ENCODE measurements at regions not wholly inside any gene's neighbourhood (a gene's known extent, or its start where the extent isn't known, plus 50 kb on each side); places are given as distances from the start of the nearest gene placed in this dataset.

GRCh38 chr4:189779281-189779980, 161.2 kb upstream of the FRG1 start:
- H3K9me3 Mint-ChIP-seq (ENCODE audit: low read depth, unreplicated experiment): peaks cover 7% of the 10 kb centered on the region
- intact Hi-C loops (cut with micrococcal nuclease; ENCODE audit: unreplicated experiment): no loop called here
- H3K4me3 Mint-ChIP-seq (ENCODE audit: low read depth, unreplicated experiment): no peak overlapping the region
- no peaks in the 10 kb centered on the region for H3K4me1 Mint-ChIP-seq (ENCODE audit: low read depth, unreplicated experiment)
- H3K27me3 Mint-ChIP-seq (ENCODE audit: unreplicated experiment): no peaks in the 10 kb centered on the region
- no TSS peak for BruUV-seq (replicated peaks)
- no peak for DNase-seq
- CTCF ChIA-PET: no interaction called here
- TF ChIP-seq CTCF (IDR thresholded peaks at IDR 0.05; ENCODE audit: unreplicated experiment): no peak
- H3K36me3 Mint-ChIP-seq (ENCODE audit: insufficient read depth, unreplicated experiment): no peaks in the 10 kb centered on the region
- no peak overlapping the region for H3K27ac Mint-ChIP-seq (ENCODE audit: unreplicated experiment)

GRCh38 chr4:189780391-189780790, 160.3 kb upstream of the FRG1 start:
- intact Hi-C loops (cut with micrococcal nuclease; ENCODE audit: unreplicated experiment): no loop called here
- DNase-seq: no peak
- Mint-ChIP-seq H3K4me3 (ENCODE audit: low read depth, unreplicated experiment) (no peak overlapping the region), H3K4me1 (ENCODE audit: low read depth, unreplicated experiment) (no peaks in the 10 kb centered on the region), H3K9me3 (ENCODE audit: low read depth, unreplicated experiment) (peaks cover 7% of the 10 kb centered on the region), H3K36me3 (ENCODE audit: insufficient read depth, unreplicated experiment) (no peaks in the 10 kb centered on the region), H3K27ac (ENCODE audit: unreplicated experiment) (no peak overlapping the region), H3K27me3 (ENCODE audit: unreplicated experiment) (no peaks in the 10 kb centered on the region)
- CTCF ChIA-PET: no interaction called here
- no peak for TF ChIP-seq CTCF (IDR thresholded peaks at IDR 0.05; ENCODE audit: unreplicated experiment)
- no TSS peak for BruUV-seq (replicated peaks)

GRCh38 chr4:189784651-189785050, 156.0 kb upstream of the FRG1 start:
- no peaks in the 10 kb centered on the region for H3K27me3 Mint-ChIP-seq (ENCODE audit: unreplicated experiment)
- H3K36me3 Mint-ChIP-seq (ENCODE audit: insufficient read depth, unreplicated experiment): no peaks in the 10 kb centered on the region
- CTCF ChIA-PET: no interaction called here
- H3K4me3 Mint-ChIP-seq (ENCODE audit: low read depth, unreplicated experiment): no peak overlapping the region
- DNase-seq: no peak
- no peaks in the 10 kb centered on the region for H3K4me1 Mint-ChIP-seq (ENCODE audit: low read depth, unreplicated experiment)
- intact Hi-C loops (cut with micrococcal nuclease; ENCODE audit: unreplicated experiment): no loop called here
- no TSS peak for BruUV-seq (replicated peaks)
- no peak for TF ChIP-seq CTCF (IDR thresholded peaks at IDR 0.05; ENCODE audit: unreplicated experiment)
- peaks cover 9% of the 10 kb centered on the region for H3K9me3 Mint-ChIP-seq (ENCODE audit: low read depth, unreplicated experiment)
- H3K27ac Mint-ChIP-seq (ENCODE audit: unreplicated experiment): no peak overlapping the region

GRCh38 chr4:189785257-189785656, 155.4 kb upstream of the FRG1 start:
- H3K4me3 Mint-ChIP-seq (ENCODE audit: low read depth, unreplicated experiment): no peak overlapping the region
- H3K27me3 Mint-ChIP-seq (ENCODE audit: unreplicated experiment): no peaks in the 10 kb centered on the region
- TF ChIP-seq CTCF (IDR thresholded peaks at IDR 0.05; ENCODE audit: unreplicated experiment): no peak
- no TSS peak for BruUV-seq (replicated peaks)
- no peak overlapping the region for H3K27ac Mint-ChIP-seq (ENCODE audit: unreplicated experiment)
- H3K4me1 Mint-ChIP-seq (ENCODE audit: low read depth, unreplicated experiment): no peaks in the 10 kb centered on the region
- intact Hi-C loops (cut with micrococcal nuclease; ENCODE audit: unreplicated experiment): no loop called here
- no peaks in the 10 kb centered on the region for H3K36me3 Mint-ChIP-seq (ENCODE audit: insufficient read depth, unreplicated experiment)
- CTCF ChIA-PET: no interaction called here
- DNase-seq: no peak
- H3K9me3 Mint-ChIP-seq (ENCODE audit: low read depth, unreplicated experiment): peaks cover 9% of the 10 kb centered on the region
